ENCODE measurements at regions not wholly inside any gene's neighbourhood (a gene's known extent, or its start where the extent isn't known, plus 50 kb on each side); places are given as distances from the start of the nearest gene placed in this dataset.
"Not testable (repeated sequence)": the region's sequence is repeated elsewhere in the genome, so short reads cannot be mapped to it uniquely, and the experiment has no call there.

DNA sequence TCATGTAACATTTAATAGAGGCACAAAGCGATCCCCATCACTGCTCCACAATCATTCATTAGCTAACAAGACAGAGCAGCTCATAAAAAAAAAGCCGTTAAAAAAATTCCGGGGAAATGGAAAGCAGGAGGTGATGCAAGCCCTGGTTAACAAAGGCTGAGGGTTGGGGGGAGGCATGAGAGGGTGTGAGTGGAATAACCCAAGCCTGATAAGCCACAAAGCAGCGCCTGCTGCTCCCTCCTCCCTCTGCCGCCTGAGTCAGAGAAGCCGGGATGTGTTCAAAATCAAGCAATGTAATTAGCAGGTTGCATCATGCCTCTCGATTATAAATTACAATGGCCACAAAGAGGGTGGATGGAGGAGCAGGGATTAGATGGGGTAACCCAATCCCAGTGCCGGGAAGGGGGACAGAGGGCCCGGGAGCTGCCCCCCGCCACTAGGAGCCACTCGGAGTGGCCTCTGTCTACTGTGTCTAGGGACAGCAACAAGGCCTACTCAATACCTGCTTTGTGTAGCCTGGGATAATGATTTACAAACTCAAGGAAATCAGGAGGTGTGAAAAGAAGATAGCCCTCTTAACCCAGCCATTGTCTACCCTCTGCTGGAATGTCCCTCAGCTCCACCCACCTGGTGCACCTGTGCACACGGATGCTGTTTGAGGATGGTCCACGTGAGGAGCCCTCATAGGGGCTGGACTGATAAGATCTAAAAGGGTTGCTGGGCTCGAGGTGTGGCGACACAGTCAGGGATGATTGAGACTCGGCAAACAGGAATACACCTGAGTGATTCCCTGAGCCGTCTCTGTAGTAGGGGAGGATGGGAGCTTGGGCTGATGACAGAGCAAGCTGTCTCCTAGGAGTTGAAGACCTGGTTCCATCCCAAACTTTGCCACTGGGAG lies 156.9 kb downstream of the VEGFA start:
- no peak for TF ChIP-seq EZH2 (IDR thresholded peaks at IDR 0.05; ENCODE audit: borderline replicate concordance)
- peak; percentile 25 for TF ChIP-seq CTCF (IDR thresholded peaks at IDR 0.05; ENCODE audit: poor library complexity)
- TF ChIP-seq EZH2phosphoT487 (IDR thresholded peaks at IDR 0.05; ENCODE audit: low read depth, severe bottlenecking, unreplicated experiment), result no peak
- H3K4me2 ChIP-seq, result peak overlapping the region; percentile 30
- DNase-seq (ENCODE audit: low spot score), result peak; percentile 92
- peaks cover 13% of the 10 kb centered on the region for H3K4me1 ChIP-seq (ENCODE audit: insufficient read depth)
- 38% methylated on average over 17 of the region's 17 CpGs for WGBS (ENCODE audit: low lambda C conversion rate, missing lambda C conversion rate)
- H3K36me3 ChIP-seq (replicated peaks; ENCODE audit: insufficient read depth, low read depth), result no peaks in the 10 kb centered on the region
- no peak overlapping the region for H3K4me3 ChIP-seq
- H4K20me1 ChIP-seq (ENCODE audit: insufficient read depth, poor library complexity, severe bottlenecking), result no peaks in the 10 kb centered on the region
- H3K27ac ChIP-seq, result peak overlapping the region; percentile 76
- H2AFZ ChIP-seq, result no peak overlapping the region
- no peaks in the 10 kb centered on the region for H3K27me3 ChIP-seq
- no peaks in the 10 kb centered on the region for H3K9me2 ChIP-seq (replicated peaks; ENCODE audit: insufficient read depth)
- no peaks in the 10 kb centered on the region for H3K9me3 ChIP-seq (ENCODE audit: low read depth)
- no peaks in the 10 kb centered on the region for H3K79me2 ChIP-seq

DNA sequence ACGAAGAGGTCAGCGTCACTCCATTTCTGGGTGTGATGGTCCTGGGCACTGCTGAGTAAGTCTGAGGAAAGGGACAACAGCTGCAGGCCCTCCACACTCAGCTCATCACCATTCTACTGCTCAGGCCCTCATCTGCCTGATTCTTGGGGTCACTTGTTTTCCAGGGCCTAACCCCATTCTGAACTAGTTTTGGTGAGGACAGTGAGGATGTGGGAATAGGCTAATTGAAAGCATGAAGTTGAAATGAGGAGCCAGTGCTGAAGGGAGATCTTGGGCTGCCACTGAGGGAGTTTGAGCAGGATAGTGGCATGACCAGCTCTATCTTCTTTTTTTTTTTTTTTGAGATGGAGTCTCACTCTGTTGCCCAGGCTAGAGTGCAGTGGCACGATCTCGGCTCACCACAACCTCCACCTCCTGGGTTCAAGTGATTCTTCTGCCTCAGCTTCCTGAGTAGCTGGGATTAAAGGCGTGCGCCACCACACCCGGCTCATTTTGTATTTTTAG lies 155.7 kb downstream of the VEGFA start:
- not testable (repeated sequence) for DNase-seq (ENCODE audit: low spot score); H3K27me3 ChIP-seq; H3K36me3 ChIP-seq (replicated peaks; ENCODE audit: insufficient read depth, low read depth); H3K9me3 ChIP-seq (ENCODE audit: low read depth); H4K20me1 ChIP-seq (ENCODE audit: insufficient read depth, poor library complexity, severe bottlenecking); H3K4me3 ChIP-seq; H3K79me2 ChIP-seq; H3K4me2 ChIP-seq; H2AFZ ChIP-seq; H3K9me2 ChIP-seq (replicated peaks; ENCODE audit: insufficient read depth)
- peaks cover 13% of the 10 kb centered on the region for H3K4me1 ChIP-seq (ENCODE audit: insufficient read depth)
- 98% methylated on average over 7 of the region's 7 CpGs for WGBS (ENCODE audit: low lambda C conversion rate, missing lambda C conversion rate)
- peak overlapping the region; percentile 76 for H3K27ac ChIP-seq

GRCh38 chr6:43924222-43924702 lies 154.3 kb downstream of the VEGFA start:
- H3K36me3 ChIP-seq (replicated peaks; ENCODE audit: insufficient read depth, low read depth), result no peaks in the 10 kb centered on the region
- no peak overlapping the region for H2AFZ ChIP-seq
- no peak overlapping the region for H3K4me3 ChIP-seq
- no peaks in the 10 kb centered on the region for H3K9me2 ChIP-seq (replicated peaks; ENCODE audit: insufficient read depth)
- no peak overlapping the region for H3K4me2 ChIP-seq
- H4K20me1 ChIP-seq (ENCODE audit: insufficient read depth, poor library complexity, severe bottlenecking), result no peaks in the 10 kb centered on the region
- H3K9me3 ChIP-seq (ENCODE audit: low read depth), result no peaks in the 10 kb centered on the region
- H3K79me2 ChIP-seq, result no peaks in the 10 kb centered on the region
- H3K27me3 ChIP-seq, result no peaks in the 10 kb centered on the region
- no peak for DNase-seq (ENCODE audit: low spot score)
- TF ChIP-seq EZH2phosphoT487 (IDR thresholded peaks at IDR 0.05; ENCODE audit: low read depth, severe bottlenecking, unreplicated experiment) (no peak), EZH2 (IDR thresholded peaks at IDR 0.05; ENCODE audit: borderline replicate concordance) (no peak)
- 85% methylated on average over 11 of the region's 12 CpGs for WGBS (ENCODE audit: low lambda C conversion rate, missing lambda C conversion rate)
- H3K27ac ChIP-seq, result no peak overlapping the region
- H3K4me1 ChIP-seq (ENCODE audit: insufficient read depth), result peaks cover 13% of the 10 kb centered on the region

DNA sequence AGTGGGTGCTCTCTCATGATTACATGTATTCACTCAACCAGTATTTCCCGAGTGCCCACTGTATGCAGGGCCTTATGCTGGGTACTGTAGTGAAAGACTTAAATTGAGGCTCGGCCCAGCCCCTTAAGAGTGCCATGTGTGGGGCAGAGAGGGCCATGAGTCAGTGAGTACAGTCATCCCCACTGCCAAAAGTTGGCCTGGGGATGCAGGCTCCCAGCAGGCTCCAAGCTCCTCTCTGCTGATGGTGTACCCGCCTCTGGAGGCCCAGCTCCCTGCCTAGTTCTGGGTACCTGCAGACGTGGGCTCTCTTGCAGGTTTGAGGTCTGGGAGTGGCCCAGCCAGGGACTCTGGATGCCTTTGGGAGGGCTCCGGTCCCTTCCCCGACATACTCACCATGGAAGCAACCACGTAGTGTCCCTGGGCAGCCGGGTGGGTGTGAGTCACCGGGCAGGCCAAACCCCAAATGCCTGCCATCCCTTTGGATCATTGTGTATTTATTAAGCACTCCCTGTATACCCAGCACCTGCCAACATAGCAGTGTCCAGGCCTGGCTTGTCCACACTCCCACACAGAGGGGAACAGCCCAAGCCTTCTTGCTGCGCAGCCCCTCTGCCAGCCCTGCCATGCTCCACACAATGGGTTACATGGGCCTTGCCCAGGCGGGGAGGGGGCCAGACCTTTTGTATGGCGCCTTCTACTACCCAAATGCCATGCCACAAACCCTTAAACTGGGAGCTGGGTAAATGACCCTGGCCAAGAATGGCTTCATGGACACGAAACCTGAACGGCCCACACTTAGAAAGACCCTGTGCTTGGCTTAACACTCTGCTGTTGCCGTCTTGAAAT lies 153.6 kb downstream of the VEGFA start:
- Histone ChIP-seq H2AFZ (no peak overlapping the region), H4K20me1 (ENCODE audit: insufficient read depth, poor library complexity, severe bottlenecking) (no peaks in the 10 kb centered on the region), H3K79me2 (no peaks in the 10 kb centered on the region), H3K9me3 (ENCODE audit: low read depth) (no peaks in the 10 kb centered on the region), H3K4me3 (no peak overlapping the region), H3K27ac (no peak overlapping the region), H3K4me1 (ENCODE audit: insufficient read depth) (peaks cover 13% of the 10 kb centered on the region), H3K9me2 (replicated peaks; ENCODE audit: insufficient read depth) (no peaks in the 10 kb centered on the region), H3K27me3 (no peaks in the 10 kb centered on the region), H3K36me3 (replicated peaks; ENCODE audit: insufficient read depth, low read depth) (no peaks in the 10 kb centered on the region), H3K4me2 (no peak overlapping the region)
- no peak for DNase-seq (ENCODE audit: low spot score)
- TF ChIP-seq CTCF (IDR thresholded peaks at IDR 0.05; ENCODE audit: poor library complexity) (no peak), EZH2phosphoT487 (IDR thresholded peaks at IDR 0.05; ENCODE audit: low read depth, severe bottlenecking, unreplicated experiment) (no peak), EZH2 (IDR thresholded peaks at IDR 0.05; ENCODE audit: borderline replicate concordance) (no peak)
- WGBS (ENCODE audit: low lambda C conversion rate, missing lambda C conversion rate), result 95% methylated on average over 15 of the region's 15 CpGs

Measured in hepatocyte (in vitro differentiated cells).